ENCODE measurements at regions not wholly inside any gene's neighbourhood (a gene's known extent, or its start where the extent isn't known, plus 50 kb on each side); places are given as distances from the start of the nearest gene placed in this dataset.
"Not testable (repeated sequence)": the region's sequence is repeated elsewhere in the genome, so short reads cannot be mapped to it uniquely, and the experiment has no call there.

- Histone ChIP-seq H3K27me3 (ENCODE audit: control insufficient read depth, insufficient read depth, low read length, poor library complexity, severe bottlenecking) (peaks cover 3% of the 10 kb centered on the region), H3K4me3 (ENCODE audit: low read length) (no peak overlapping the region), H3K9ac (ENCODE audit: extremely low read depth, low read length, poor library complexity, severe bottlenecking) (no peak overlapping the region), H3K27ac (ENCODE audit: low read depth, low read length) (no peak overlapping the region), H3K4me1 (ENCODE audit: control insufficient read depth, insufficient read depth, low read length) (no peaks in the 10 kb centered on the region), H3K36me3 (ENCODE audit: control insufficient read depth, insufficient read depth, low read length) (no peaks in the 10 kb centered on the region), H3K9me3 (ENCODE audit: control insufficient read depth, low read length) (peaks cover 79% of the 10 kb centered on the region)
- no peaks in the 10 kb centered on the region for H3K36me3 Mint-ChIP-seq (ENCODE audit: low read depth)
- no peak overlapping the region for H3K27ac Mint-ChIP-seq
- DNase-seq = peak; percentile 15
- 73 to 75% methylated on average over 15 of the region's 16 CpGs for WGBS, 2 experiments (ENCODE audit: insufficient coverage in 1 of 2, insufficient read length in 1 of 2)
- no peak for TF ChIP-seq CTCF (conservative IDR thresholded peaks at IDR 0.05)
- no peak overlapping the region for H3K4me3 Mint-ChIP-seq
- peaks cover 100% of the 10 kb centered on the region for H3K27me3 Mint-ChIP-seq (ENCODE audit: insufficient read depth)
- H3K4me1 Mint-ChIP-seq = no peaks in the 10 kb centered on the region
- H3K9me3 Mint-ChIP-seq = peaks cover 100% of the 10 kb centered on the region
These were observed 220.5 kb downstream of the FOXD4L6 start for GRCh38 chr9:40907657-40908624.

GRCh38 chr9:40906879-40907278 is 221.6 kb downstream of the FOXD4L6 start:
- not testable (repeated sequence) for H3K4me3 ChIP-seq (ENCODE audit: low read length); H3K36me3 Mint-ChIP-seq (ENCODE audit: low read depth); H3K4me1 Mint-ChIP-seq; H3K27ac ChIP-seq (ENCODE audit: low read depth, low read length); H3K27me3 ChIP-seq (ENCODE audit: control insufficient read depth, insufficient read depth, low read length, poor library complexity, severe bottlenecking); H3K9ac ChIP-seq (ENCODE audit: extremely low read depth, low read length, poor library complexity, severe bottlenecking); H3K27ac Mint-ChIP-seq; H3K4me1 ChIP-seq (ENCODE audit: control insufficient read depth, insufficient read depth, low read length); H3K36me3 ChIP-seq (ENCODE audit: control insufficient read depth, insufficient read depth, low read length); H3K4me3 Mint-ChIP-seq
- Mint-ChIP-seq H3K9me3 (peaks cover 100% of the 10 kb centered on the region), H3K27me3 (ENCODE audit: insufficient read depth) (peaks cover 94% of the 10 kb centered on the region)
- peaks cover 73% of the 10 kb centered on the region for H3K9me3 ChIP-seq (ENCODE audit: control insufficient read depth, low read length)
- DNase-seq = peak; percentile 17
- WGBS, 2 experiments (ENCODE audit: insufficient coverage in 1 of 2, insufficient read length in 1 of 2) = 58 to 68% methylated on average over 5 of the region's 5 CpGs

- 89 to 92% methylated on average over 2 of the region's 2 CpGs for WGBS, 2 experiments (ENCODE audit: insufficient coverage in 1 of 2, insufficient read length in 1 of 2)
- not testable (repeated sequence) for H3K4me1 Mint-ChIP-seq; H3K9ac ChIP-seq (ENCODE audit: extremely low read depth, low read length, poor library complexity, severe bottlenecking); H3K4me3 Mint-ChIP-seq; H3K4me1 ChIP-seq (ENCODE audit: control insufficient read depth, insufficient read depth, low read length); H3K27me3 ChIP-seq (ENCODE audit: control insufficient read depth, insufficient read depth, low read length, poor library complexity, severe bottlenecking); DNase-seq; H3K27ac Mint-ChIP-seq; H3K36me3 Mint-ChIP-seq (ENCODE audit: low read depth); H3K36me3 ChIP-seq (ENCODE audit: control insufficient read depth, insufficient read depth, low read length); H3K4me3 ChIP-seq (ENCODE audit: low read length); H3K27ac ChIP-seq (ENCODE audit: low read depth, low read length)
- peaks cover 95% of the 10 kb centered on the region for H3K9me3 Mint-ChIP-seq
- peaks cover 31% of the 10 kb centered on the region for H3K9me3 ChIP-seq (ENCODE audit: control insufficient read depth, low read length)
- H3K27me3 Mint-ChIP-seq (ENCODE audit: insufficient read depth) = peaks cover 99% of the 10 kb centered on the region
These were observed 236.2 kb downstream of the FOXD4L6 start for GRCh38 chr9:40892315-40892714.

GRCh38 chr9:40885858-40886257 is 242.6 kb downstream of the FOXD4L6 start:
- 85 to 86% methylated on average over 11 to 14 of the region's 14 CpGs for WGBS, 2 experiments (ENCODE audit: insufficient coverage in 1 of 2, insufficient read length in 1 of 2)
- Mint-ChIP-seq H3K27me3 (ENCODE audit: insufficient read depth) (peaks cover 93% of the 10 kb centered on the region), H3K9me3 (peaks cover 96% of the 10 kb centered on the region)
- H3K4me1 ChIP-seq (ENCODE audit: control insufficient read depth, insufficient read depth, low read length); H3K4me3 Mint-ChIP-seq; DNase-seq; H3K4me3 ChIP-seq (ENCODE audit: low read length); H3K4me1 Mint-ChIP-seq; H3K27ac Mint-ChIP-seq; H3K27ac ChIP-seq (ENCODE audit: low read depth, low read length); H3K36me3 Mint-ChIP-seq (ENCODE audit: low read depth); H3K36me3 ChIP-seq (ENCODE audit: control insufficient read depth, insufficient read depth, low read length); H3K9ac ChIP-seq (ENCODE audit: extremely low read depth, low read length, poor library complexity, severe bottlenecking): not testable (repeated sequence)
- Histone ChIP-seq H3K27me3 (ENCODE audit: control insufficient read depth, insufficient read depth, low read length, poor library complexity, severe bottlenecking) (peaks cover 15% of the 10 kb centered on the region), H3K9me3 (ENCODE audit: control insufficient read depth, low read length) (peaks cover 40% of the 10 kb centered on the region)

GRCh38 chr9:40884902-40885490 is 243.5 kb downstream of the FOXD4L6 start:
- H3K4me1 Mint-ChIP-seq; H3K4me3 ChIP-seq (ENCODE audit: low read length); H3K36me3 Mint-ChIP-seq (ENCODE audit: low read depth); H3K9ac ChIP-seq (ENCODE audit: extremely low read depth, low read length, poor library complexity, severe bottlenecking); DNase-seq; H3K36me3 ChIP-seq (ENCODE audit: control insufficient read depth, insufficient read depth, low read length); H3K4me3 Mint-ChIP-seq; H3K4me1 ChIP-seq (ENCODE audit: control insufficient read depth, insufficient read depth, low read length); H3K27ac Mint-ChIP-seq; H3K27ac ChIP-seq (ENCODE audit: low read depth, low read length): not testable (repeated sequence)
- Mint-ChIP-seq H3K27me3 (ENCODE audit: insufficient read depth) (peaks cover 93% of the 10 kb centered on the region), H3K9me3 (peaks cover 99% of the 10 kb centered on the region)
- 82 to 86% methylated on average over 18 of the region's 18 CpGs for WGBS, 2 experiments (ENCODE audit: insufficient coverage in 1 of 2, insufficient read length in 1 of 2)
- H3K9me3 ChIP-seq (ENCODE audit: control insufficient read depth, low read length) = peaks cover 44% of the 10 kb centered on the region
- peaks cover 20% of the 10 kb centered on the region for H3K27me3 ChIP-seq (ENCODE audit: control insufficient read depth, insufficient read depth, low read length, poor library complexity, severe bottlenecking)
